AG09319 (cell line): ENCODE measurements at regions not wholly inside any gene's neighbourhood (a gene's known extent, or its start where the extent isn't known, plus 50 kb on each side); places are given as distances from the start of the nearest gene placed in this dataset.

Experiments used
- DNase-seq: peaks from one replicate; pipeline ENCODE4 v3.0.0-alpha.2; 2010; ENCODE audit warnings: low read depth; ENCODE audit errors: extremely low read depth
- TF ChIP-seq, protein P1 (sequence below): IDR thresholded peaks from 2 replicates; pipeline ENCODE4 v1.5.1; 2011; ENCODE audit warnings: low read depth, mild to moderate bottlenecking, inconsistent platforms, low read length, moderate library complexity

DNA sequence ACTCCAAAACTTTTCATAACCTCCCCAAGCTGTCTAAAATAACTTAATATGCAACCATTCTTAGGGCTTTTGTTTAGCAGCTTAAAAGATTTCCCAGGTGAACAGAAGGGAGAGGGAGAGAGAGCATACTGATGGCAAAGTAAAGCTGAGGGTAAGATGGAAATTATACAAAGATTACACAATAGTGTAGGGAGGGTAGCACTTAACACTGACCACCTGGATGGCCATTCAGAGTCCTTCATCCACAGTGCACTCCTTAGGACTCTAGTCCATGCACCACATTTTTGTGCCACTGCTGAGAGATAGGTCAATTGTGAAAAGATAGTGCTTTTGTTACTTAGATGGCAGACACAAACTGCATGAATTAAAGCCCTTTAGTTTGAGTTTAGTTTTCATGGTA lies 574.6 kb downstream of the LMO4 start:
- DNase-seq: no peak
- TF ChIP-seq, protein P1, sequence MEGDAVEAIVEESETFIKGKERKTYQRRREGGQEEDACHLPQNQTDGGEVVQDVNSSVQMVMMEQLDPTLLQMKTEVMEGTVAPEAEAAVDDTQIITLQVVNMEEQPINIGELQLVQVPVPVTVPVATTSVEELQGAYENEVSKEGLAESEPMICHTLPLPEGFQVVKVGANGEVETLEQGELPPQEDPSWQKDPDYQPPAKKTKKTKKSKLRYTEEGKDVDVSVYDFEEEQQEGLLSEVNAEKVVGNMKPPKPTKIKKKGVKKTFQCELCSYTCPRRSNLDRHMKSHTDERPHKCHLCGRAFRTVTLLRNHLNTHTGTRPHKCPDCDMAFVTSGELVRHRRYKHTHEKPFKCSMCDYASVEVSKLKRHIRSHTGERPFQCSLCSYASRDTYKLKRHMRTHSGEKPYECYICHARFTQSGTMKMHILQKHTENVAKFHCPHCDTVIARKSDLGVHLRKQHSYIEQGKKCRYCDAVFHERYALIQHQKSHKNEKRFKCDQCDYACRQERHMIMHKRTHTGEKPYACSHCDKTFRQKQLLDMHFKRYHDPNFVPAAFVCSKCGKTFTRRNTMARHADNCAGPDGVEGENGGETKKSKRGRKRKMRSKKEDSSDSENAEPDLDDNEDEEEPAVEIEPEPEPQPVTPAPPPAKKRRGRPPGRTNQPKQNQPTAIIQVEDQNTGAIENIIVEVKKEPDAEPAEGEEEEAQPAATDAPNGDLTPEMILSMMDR: no peak

- DNase-seq: no peak
Observed at GRCh38 chr1:87904651-87905050, 576.0 kb downstream of the LMO4 start.

GRCh38 chr1:87905651-87906050 lies 577.0 kb downstream of the LMO4 start:
- TF ChIP-seq, protein P1: no peak
- DNase-seq: no peak

More at GRCh38 chr1:87904651-87905050, 576.0 kb downstream of the LMO4 start:
- TF ChIP-seq, protein P1: no peak

GRCh38 chr1:87906078-87906477 lies 577.4 kb downstream of the LMO4 start:
- no peak for DNase-seq
- TF ChIP-seq, protein P1: no peak

- DNase-seq: no peak
- TF ChIP-seq, protein P1: no peak
Observed at GRCh38 chr1:87913361-87913760, 584.7 kb downstream of the LMO4 start.

DNA sequence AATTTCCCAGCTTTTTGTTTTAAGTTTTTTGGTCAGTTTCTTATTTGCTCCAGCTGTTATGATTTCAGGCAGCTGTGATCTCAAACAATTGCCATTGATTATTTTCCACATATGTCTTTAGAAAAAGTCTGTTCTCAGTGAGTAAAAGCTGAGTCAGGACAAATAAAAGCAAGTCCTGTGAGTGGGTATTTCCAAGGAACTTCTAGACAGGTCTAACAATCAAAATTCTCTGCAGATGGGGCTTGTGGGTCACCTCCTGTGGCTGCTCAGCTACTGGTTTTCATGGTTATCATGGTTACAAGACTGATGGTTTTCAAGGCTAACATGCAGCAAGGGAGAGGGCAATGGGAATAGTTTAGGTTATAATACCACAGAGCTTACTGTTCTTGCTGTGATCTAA lies 585.7 kb downstream of the LMO4 start:
- DNase-seq: no peak
- TF ChIP-seq, protein P1: no peak

GRCh38 chr1:87915771-87916170 lies 587.1 kb downstream of the LMO4 start:
- TF ChIP-seq, protein P1: no peak
- DNase-seq: no peak

DNA sequence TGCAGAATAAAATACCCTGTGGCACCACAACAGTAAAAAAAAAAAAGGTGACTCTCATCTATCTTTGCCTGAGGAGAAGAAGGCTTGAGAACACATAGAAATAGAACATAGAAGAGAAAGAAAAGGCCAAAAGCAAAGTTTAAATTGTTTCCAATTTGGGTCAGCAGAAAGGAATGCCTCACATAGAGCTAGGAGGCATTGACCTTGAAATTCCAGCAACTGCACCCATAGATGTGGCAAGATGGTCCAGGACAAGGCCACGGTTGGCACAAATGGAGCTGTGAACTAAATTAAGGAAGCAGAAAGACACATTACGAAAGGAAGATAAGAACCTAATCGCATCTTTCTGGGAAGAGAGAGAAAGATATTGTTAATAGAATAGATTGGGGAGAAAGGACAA lies 588.3 kb downstream of the LMO4 start:
- TF ChIP-seq, protein P1: no peak
- DNase-seq: no peak
